Activated CD4-positive, alpha-beta memory T cell treated with anti-CD3 and anti-CD28 coated beads for 36 hours (primary cell): ENCODE measurements at regions not wholly inside any gene's neighbourhood (a gene's known extent, or its start where the extent isn't known, plus 50 kb on each side); places are given as distances from the start of the nearest gene placed in this dataset.
"Not testable (repeated sequence)": the region's sequence is repeated elsewhere in the genome, so short reads cannot be mapped to it uniquely, and the experiment has no call there.

Experiments used
- CTCF ChIA-PET: fragments of 350-600 bp; sonication (Branson Sonifier 250); formaldehyde crosslinking; loops from one replicate; lab custom pipeline; 2021; ENCODE audit warnings: antibody characterized with exemption, inconsistent platforms; lab: Charles Lee
- POLR2A ChIA-PET: fragments of 350-600 bp; sonication (Branson Sonifier 250); formaldehyde crosslinking; loops from one replicate; lab custom pipeline; 2021; ENCODE audit warnings: antibody characterized with exemption; lab: Charles Lee
- DNase-seq: peaks from one replicate; pipeline ENCODE4 v3.0.0-alpha.2; 2020
- H3K27ac Mint-ChIP-seq: one replicate; pipeline ENCODE4 v1.8.0; 2021; ENCODE audit warnings: mixed read lengths
- H3K27me3 Mint-ChIP-seq: one replicate; pipeline ENCODE4 v1.8.0; 2021; ENCODE audit warnings: mixed read lengths
- H3K36me3 Mint-ChIP-seq: one replicate; pipeline ENCODE4 v1.8.0; 2021; ENCODE audit warnings: mixed read lengths
- H3K4me1 Mint-ChIP-seq: one replicate; pipeline ENCODE4 v1.8.0; 2021; ENCODE audit warnings: low read depth, mixed read lengths
- H3K4me3 Mint-ChIP-seq: one replicate; pipeline ENCODE4 v1.8.0; 2021; ENCODE audit warnings: mild to moderate bottlenecking, mixed read lengths
- H3K9me3 Mint-ChIP-seq: one replicate; pipeline ENCODE4 v1.8.0; 2021; ENCODE audit warnings: mixed read lengths
- intact Hi-C: fragments of 100-400 bp; cut with micrococcal nuclease; formaldehyde crosslinking; loops from one replicate; pipeline ENCODE4 v1.15.1; 2023

DNA sequence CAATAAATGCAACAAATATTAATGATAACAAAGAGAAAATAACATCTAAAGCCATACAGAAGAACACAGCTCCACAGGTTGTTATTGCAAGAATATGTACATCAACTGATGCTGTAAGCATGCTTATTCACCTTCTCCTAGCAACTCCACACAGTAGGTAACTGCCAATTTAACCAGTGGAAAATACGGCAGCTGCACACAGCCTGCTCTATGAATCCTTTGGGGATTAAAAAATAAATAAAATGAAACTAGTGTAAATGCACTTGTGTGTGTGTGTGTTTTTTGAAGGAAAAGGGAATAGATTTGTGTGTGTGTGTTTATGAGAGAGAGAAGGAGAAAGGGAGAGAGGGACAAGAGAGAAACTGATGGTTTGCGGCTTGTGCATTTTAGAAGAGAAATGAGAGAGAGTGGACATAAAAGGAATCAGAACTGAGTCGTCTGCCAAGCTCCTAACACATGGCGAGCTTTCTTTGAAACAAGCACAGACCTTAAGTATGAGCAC lies 96.2 kb upstream of the PDE1A start:
- intact Hi-C loops: no loop called here
- H3K4me3 Mint-ChIP-seq: no peak overlapping the region
- no peaks in the 10 kb centered on the region for H3K27me3 Mint-ChIP-seq
- no peak overlapping the region for H3K27ac Mint-ChIP-seq
- no peaks in the 10 kb centered on the region for H3K36me3 Mint-ChIP-seq
- no peaks in the 10 kb centered on the region for H3K9me3 Mint-ChIP-seq
- no peak for DNase-seq
- no peaks in the 10 kb centered on the region for H3K4me1 Mint-ChIP-seq
- ChIA-PET CTCF (no interaction called here), POLR2A (no interaction called here)

GRCh38 chr2:182530636-182531035 lies 103.8 kb upstream of the PDE1A start:
- Mint-ChIP-seq H3K27ac (no peak overlapping the region), H3K27me3 (no peaks in the 10 kb centered on the region), H3K36me3 (no peaks in the 10 kb centered on the region), H3K9me3 (no peaks in the 10 kb centered on the region), H3K4me3 (no peak overlapping the region), H3K4me1 (no peaks in the 10 kb centered on the region)
- intact Hi-C loops: no loop called here
- POLR2A ChIA-PET: no interaction called here
- DNase-seq: no peak
- CTCF ChIA-PET: no interaction called here

- Mint-ChIP-seq H3K9me3 (no peaks in the 10 kb centered on the region), H3K36me3 (no peaks in the 10 kb centered on the region), H3K4me3 (no peak overlapping the region), H3K27me3 (no peaks in the 10 kb centered on the region), H3K27ac (no peak overlapping the region), H3K4me1 (no peaks in the 10 kb centered on the region)
- no peak for DNase-seq
- ChIA-PET POLR2A (no interaction called here), CTCF (no interaction called here)
- intact Hi-C loops: no loop called here
Observed at GRCh38 chr2:182540252-182540651, 113.4 kb upstream of the PDE1A start.

DNA sequence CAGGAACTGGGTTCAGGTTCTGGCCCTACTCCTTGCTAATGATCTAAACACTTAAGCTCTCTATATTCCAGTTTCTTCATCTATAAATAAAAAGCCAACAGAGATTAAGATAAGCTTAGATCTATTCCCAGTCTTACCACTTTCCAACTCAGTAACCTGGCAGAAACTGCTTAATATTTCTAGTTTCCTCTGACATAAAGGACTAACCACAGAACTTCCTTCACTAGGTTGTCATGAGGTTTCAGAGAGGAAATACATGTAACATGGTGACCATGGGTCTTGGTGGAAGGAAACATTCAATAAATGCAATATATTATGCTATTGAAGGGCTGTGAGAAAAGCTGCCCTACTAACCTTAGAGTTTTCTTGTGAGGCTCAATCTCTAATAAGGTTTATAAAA lies 114.4 kb upstream of the PDE1A start:
- intact Hi-C loops: no loop called here
- Mint-ChIP-seq H3K4me3 (no peak overlapping the region), H3K27me3 (no peaks in the 10 kb centered on the region), H3K4me1 (no peaks in the 10 kb centered on the region), H3K27ac (no peak overlapping the region), H3K9me3 (no peaks in the 10 kb centered on the region), H3K36me3 (no peaks in the 10 kb centered on the region)
- POLR2A ChIA-PET: no interaction called here
- CTCF ChIA-PET: no interaction called here
- DNase-seq: no peak

- ChIA-PET CTCF (no interaction called here), POLR2A (no interaction called here)
- DNase-seq: no peak
- intact Hi-C loops: no loop called here
- Mint-ChIP-seq H3K27me3 (no peaks in the 10 kb centered on the region), H3K27ac (no peak overlapping the region), H3K4me3 (no peak overlapping the region), H3K4me1 (no peaks in the 10 kb centered on the region), H3K9me3 (no peaks in the 10 kb centered on the region), H3K36me3 (no peaks in the 10 kb centered on the region)
Observed at GRCh38 chr2:182542501-182543258, 115.8 kb upstream of the PDE1A start.

DNA sequence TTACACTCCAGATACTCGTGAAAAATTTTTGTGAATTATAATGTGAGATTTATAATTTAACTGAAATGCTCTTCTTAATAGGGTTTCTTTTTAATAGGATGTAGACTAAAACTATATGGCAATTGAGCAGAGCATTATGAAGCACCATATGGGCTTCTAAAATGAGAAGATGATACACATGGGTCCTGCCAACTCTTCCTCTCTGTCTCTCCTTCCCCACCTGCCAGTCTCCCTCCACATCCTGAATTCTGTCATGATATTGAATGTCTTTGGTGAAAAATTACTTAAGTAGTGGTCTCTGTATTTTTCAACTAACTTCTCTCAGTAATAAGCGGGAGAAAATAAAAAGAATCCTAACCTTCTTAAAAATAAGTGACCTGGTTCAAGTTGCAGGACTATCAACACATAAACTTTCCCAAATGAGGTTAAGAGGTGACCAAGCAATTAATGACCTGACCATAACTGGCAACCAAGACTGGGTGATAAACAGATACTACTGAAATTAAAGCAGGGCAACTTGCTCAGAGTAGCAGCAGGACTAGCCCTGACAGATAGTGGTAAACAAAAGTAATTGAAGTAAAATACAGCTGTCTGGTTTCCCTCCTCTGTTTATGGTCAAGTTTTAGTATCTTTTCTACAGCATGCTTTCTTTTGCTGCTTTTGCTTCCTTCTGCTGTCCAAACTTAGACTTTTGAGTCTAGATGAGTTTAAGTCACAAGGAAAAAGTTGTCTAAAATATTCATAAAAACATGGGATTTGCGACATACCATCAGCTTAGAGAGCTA lies 117.1 kb upstream of the PDE1A start:
- CTCF ChIA-PET: no interaction called here

DNA sequence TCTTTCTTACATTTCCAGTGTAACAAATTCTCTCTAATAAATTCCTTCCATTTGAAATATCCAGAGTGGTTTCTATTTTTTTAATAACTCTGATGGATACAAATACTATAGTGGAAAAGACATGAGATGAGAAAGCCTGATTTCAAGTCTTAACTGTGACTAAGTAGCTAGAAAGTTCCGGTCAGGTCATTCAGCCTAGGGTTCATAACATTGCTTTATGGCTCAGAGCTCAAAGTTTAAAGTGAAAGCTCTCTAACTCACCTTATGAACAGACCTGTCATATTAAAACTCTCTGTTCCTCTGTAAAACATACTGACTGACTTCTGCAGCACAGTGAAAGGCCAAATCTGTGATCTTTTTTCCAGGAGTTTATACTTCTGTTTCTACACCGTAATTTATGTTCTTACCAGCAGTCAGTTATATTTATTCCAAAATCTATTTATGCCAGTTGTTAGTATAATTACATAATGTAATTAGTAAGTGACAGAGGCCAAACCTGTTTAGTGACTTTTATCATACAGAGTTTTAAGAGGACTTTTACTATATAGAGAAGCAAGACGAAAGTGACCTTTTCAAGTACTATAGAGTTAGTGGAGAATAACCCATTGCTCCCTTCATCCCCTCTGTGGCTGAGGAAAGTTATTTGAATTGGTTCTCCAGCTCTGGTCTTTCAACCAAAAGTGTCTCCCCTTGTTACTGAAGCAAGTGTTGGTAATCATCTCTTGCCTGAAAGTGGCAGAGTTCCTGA lies 118.8 kb upstream of the PDE1A start:
- intact Hi-C loops: no loop called here
- ChIA-PET POLR2A (no interaction called here), CTCF (no interaction called here)
- H3K4me1 Mint-ChIP-seq: no peaks in the 10 kb centered on the region
- DNase-seq: no peak
- no peaks in the 10 kb centered on the region for H3K36me3 Mint-ChIP-seq
- H3K27me3 Mint-ChIP-seq: no peaks in the 10 kb centered on the region
- no peak overlapping the region for H3K27ac Mint-ChIP-seq
- H3K4me3 Mint-ChIP-seq: no peak overlapping the region
- no peaks in the 10 kb centered on the region for H3K9me3 Mint-ChIP-seq

More for the DNA sequence above, 117.1 kb upstream of the PDE1A start:
- Mint-ChIP-seq H3K27me3 (no peaks in the 10 kb centered on the region), H3K4me3 (no peak overlapping the region), H3K4me1 (no peaks in the 10 kb centered on the region), H3K36me3 (no peaks in the 10 kb centered on the region), H3K27ac (no peak overlapping the region), H3K9me3 (no peaks in the 10 kb centered on the region)
- no peak for DNase-seq
- POLR2A ChIA-PET: no interaction called here
- intact Hi-C loops: no loop called here

- CTCF ChIA-PET: no interaction called here
- intact Hi-C loops: no loop called here
Observed at GRCh38 chr2:182548031-182548950, 121.5 kb upstream of the PDE1A start.

DNA sequence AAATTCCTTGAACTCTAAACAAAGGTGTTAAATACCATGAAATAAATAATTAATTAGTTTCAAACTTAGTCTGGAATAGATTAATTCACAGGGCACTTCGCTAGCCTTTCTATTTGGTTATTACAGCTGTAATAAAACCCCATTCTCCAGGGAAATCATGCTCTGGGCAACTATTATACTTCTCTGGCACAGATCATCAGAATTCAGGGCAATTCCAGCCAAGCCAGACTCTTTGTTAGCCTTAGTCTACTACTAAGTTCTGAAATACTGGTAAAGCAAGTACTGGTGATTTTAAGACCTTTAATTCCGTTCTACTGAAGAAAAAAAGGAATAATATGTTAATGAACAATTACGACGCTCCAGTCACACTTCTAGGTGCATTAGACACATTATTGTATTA lies 123.4 kb upstream of the PDE1A start:
- Mint-ChIP-seq H3K36me3 (no peaks in the 10 kb centered on the region), H3K4me3 (no peak overlapping the region), H3K9me3 (no peaks in the 10 kb centered on the region), H3K27me3 (peaks cover 2% of the 10 kb centered on the region), H3K27ac (no peak overlapping the region), H3K4me1 (no peaks in the 10 kb centered on the region)
- CTCF ChIA-PET: no interaction called here
- intact Hi-C loops: no loop called here
- POLR2A ChIA-PET: no interaction called here
- no peak for DNase-seq

More at GRCh38 chr2:182548031-182548950, 121.5 kb upstream of the PDE1A start:
- POLR2A ChIA-PET: no interaction called here
- Mint-ChIP-seq H3K4me3 (no peak overlapping the region), H3K27ac (no peak overlapping the region), H3K9me3 (no peaks in the 10 kb centered on the region), H3K36me3 (no peaks in the 10 kb centered on the region), H3K27me3 (peaks cover 2% of the 10 kb centered on the region), H3K4me1 (no peaks in the 10 kb centered on the region)
- no peak for DNase-seq

DNA sequence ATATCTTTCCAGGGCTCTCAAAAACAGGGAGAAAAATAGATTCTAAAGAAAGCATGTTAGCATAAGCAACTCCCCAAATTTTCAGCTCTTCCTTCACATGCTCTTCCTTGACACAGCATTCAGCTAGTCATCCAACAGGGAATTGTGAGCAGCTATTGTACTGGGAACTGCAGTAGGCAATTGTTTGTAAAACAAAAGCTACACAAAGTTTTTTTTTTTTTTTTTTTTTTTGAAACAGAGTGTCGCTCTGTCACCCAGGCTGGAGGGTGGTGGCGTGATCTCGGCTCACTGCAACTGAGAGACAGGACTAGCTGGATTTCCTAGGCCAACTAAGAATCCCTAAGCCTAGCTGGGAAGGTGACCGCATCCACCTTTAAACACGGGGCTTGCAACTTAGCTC lies 125.4 kb upstream of the PDE1A start:
- CTCF ChIA-PET, H3K27ac Mint-ChIP-seq, H3K9me3 Mint-ChIP-seq: not testable (repeated sequence)

GRCh38 chr2:182552785-182553184 lies 125.9 kb upstream of the PDE1A start:
- H3K36me3 Mint-ChIP-seq, intact Hi-C loops, H3K4me1 Mint-ChIP-seq, H3K9me3 Mint-ChIP-seq, H3K27me3 Mint-ChIP-seq, H3K27ac Mint-ChIP-seq, POLR2A ChIA-PET, CTCF ChIA-PET, H3K4me3 Mint-ChIP-seq, DNase-seq: not testable (repeated sequence)

More for the DNA sequence above, 125.4 kb upstream of the PDE1A start:
- H3K27me3 Mint-ChIP-seq, POLR2A ChIA-PET, H3K4me3 Mint-ChIP-seq, intact Hi-C loops, H3K4me1 Mint-ChIP-seq, DNase-seq, H3K36me3 Mint-ChIP-seq: not testable (repeated sequence)
